ENCODE measurements at regions not wholly inside any gene's neighbourhood (a gene's known extent, or its start where the extent isn't known, plus 50 kb on each side); places are given as distances from the start of the nearest gene placed in this dataset.
"Not testable (repeated sequence)": the region's sequence is repeated elsewhere in the genome, so short reads cannot be mapped to it uniquely, and the experiment has no call there.

DNA sequence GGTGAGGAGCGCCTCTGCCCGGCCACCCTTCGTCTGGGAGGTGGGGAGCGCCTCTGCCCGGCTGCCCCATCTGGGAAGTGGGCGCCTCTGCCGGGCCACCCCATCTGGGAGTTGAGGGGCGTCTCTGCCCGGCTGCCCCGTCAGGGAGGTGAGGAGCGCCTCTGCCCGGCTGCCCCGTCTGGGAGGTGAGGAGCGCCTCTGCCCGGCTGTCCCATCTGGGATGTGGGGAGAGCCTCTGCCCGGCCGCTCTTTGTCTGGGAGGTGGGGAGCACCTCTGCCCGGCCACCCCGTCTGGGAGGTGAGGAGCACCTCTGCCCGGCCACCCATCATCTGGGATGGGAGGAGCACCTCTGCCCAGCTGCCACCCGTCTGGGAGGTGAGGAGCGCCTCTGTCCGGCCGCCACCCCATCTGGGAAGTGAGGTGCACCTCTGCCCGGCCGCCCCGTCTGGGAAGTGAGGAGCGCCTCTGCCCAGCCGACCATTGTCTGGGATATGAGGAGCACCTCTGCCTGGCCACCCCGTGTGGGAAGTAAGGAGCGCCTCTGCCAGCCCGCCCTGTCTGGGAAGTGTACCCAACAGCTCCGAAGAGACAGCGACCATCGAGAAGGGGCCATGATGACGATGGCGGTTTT is 144.2 kb upstream of the PRDX4 start:
- TF ChIP-seq, protein P1, sequence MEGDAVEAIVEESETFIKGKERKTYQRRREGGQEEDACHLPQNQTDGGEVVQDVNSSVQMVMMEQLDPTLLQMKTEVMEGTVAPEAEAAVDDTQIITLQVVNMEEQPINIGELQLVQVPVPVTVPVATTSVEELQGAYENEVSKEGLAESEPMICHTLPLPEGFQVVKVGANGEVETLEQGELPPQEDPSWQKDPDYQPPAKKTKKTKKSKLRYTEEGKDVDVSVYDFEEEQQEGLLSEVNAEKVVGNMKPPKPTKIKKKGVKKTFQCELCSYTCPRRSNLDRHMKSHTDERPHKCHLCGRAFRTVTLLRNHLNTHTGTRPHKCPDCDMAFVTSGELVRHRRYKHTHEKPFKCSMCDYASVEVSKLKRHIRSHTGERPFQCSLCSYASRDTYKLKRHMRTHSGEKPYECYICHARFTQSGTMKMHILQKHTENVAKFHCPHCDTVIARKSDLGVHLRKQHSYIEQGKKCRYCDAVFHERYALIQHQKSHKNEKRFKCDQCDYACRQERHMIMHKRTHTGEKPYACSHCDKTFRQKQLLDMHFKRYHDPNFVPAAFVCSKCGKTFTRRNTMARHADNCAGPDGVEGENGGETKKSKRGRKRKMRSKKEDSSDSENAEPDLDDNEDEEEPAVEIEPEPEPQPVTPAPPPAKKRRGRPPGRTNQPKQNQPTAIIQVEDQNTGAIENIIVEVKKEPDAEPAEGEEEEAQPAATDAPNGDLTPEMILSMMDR (IDR thresholded peaks at IDR 0.05; ENCODE audit: low read depth, low read length, missing input control): not testable (repeated sequence)
- not testable (repeated sequence) for TF ChIP-seq TAF1 (conservative IDR thresholded peaks at IDR 0.05); SP1 (IDR thresholded peaks at IDR 0.05); FOXA1 (IDR thresholded peaks at IDR 0.05); RAD21 (IDR thresholded peaks at IDR 0.05)
- TF ChIP-seq, protein P2, sequence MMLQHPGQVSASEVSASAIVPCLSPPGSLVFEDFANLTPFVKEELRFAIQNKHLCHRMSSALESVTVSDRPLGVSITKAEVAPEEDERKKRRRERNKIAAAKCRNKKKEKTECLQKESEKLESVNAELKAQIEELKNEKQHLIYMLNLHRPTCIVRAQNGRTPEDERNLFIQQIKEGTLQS (IDR thresholded peaks at IDR 0.05): not testable (repeated sequence)
- TF ChIP-seq, protein P3, sequence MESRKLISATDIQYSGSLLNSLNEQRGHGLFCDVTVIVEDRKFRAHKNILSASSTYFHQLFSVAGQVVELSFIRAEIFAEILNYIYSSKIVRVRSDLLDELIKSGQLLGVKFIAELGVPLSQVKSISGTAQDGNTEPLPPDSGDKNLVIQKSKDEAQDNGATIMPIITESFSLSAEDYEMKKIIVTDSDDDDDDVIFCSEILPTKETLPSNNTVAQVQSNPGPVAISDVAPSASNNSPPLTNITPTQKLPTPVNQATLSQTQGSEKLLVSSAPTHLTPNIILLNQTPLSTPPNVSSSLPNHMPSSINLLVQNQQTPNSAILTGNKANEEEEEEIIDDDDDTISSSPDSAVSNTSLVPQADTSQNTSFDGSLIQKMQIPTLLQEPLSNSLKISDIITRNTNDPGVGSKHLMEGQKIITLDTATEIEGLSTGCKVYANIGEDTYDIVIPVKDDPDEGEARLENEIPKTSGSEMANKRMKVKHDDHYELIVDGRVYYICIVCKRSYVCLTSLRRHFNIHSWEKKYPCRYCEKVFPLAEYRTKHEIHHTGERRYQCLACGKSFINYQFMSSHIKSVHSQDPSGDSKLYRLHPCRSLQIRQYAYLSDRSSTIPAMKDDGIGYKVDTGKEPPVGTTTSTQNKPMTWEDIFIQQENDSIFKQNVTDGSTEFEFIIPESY (IDR thresholded peaks at IDR 0.05): not testable (repeated sequence)

All from liver (tissue), 3 donors.